Stimulated activated CD4-positive, alpha-beta T cell treated with anti-CD3 and anti-CD28 coated beads, TNF-alpha, amount 100 ng/mL, for 1 hour (primary cell): ENCODE measurements at regions not wholly inside any gene's neighbourhood (a gene's known extent, or its start where the extent isn't known, plus 50 kb on each side); places are given as distances from the start of the nearest gene placed in this dataset.
"Not testable (repeated sequence)": the region's sequence is repeated elsewhere in the genome, so short reads cannot be mapped to it uniquely, and the experiment has no call there.

Experiments
- DNase-seq, 3 donors: peaks; one replicate each; pipeline ENCODE4 v3.0.0-alpha.2; 2020; ENCODE audit warnings: low read depth in 3 of 3, low spot score in 1 of 3

- not testable (repeated sequence) for DNase-seq
Observed at GRCh38 chr3:14272959-14273560, 94.4 kb downstream of the LSM3 start.

- DNase-seq, result no peak
Observed at GRCh38 chr3:14273901-14274611, 95.4 kb downstream of the LSM3 start.

- no peak for DNase-seq
Observed at GRCh38 chr3:14274612-14274936, 96.0 kb downstream of the LSM3 start.

- no peak for DNase-seq
Observed at GRCh38 chr3:14274999-14275961, 96.7 kb downstream of the LSM3 start.

- no peak for DNase-seq
Observed at GRCh38 chr3:14275962-14276909, 97.6 kb downstream of the LSM3 start.

GRCh38 chr3:14277557-14277956 lies 98.9 kb downstream of the LSM3 start:
- no peak for DNase-seq

GRCh38 chr3:14278265-14278798 lies 99.7 kb downstream of the LSM3 start:
- no peak for DNase-seq

- no peak for DNase-seq
Observed at GRCh38 chr3:14278799-14279625, 100.4 kb downstream of the LSM3 start.

GRCh38 chr3:14279626-14280061 lies 101.0 kb downstream of the LSM3 start:
- no peak for DNase-seq

GRCh38 chr3:14280326-14280725 lies 101.7 kb downstream of the LSM3 start:
- no peak for DNase-seq

GRCh38 chr3:14281053-14281452 lies 102.4 kb downstream of the LSM3 start:
- DNase-seq, result no peak

GRCh38 chr3:14282001-14282705 lies 103.5 kb downstream of the LSM3 start:
- DNase-seq, result no peak

- no peak for DNase-seq
Observed at GRCh38 chr3:14282706-14283075, 104.1 kb downstream of the LSM3 start.

GRCh38 chr3:14283092-14283812 lies 104.6 kb downstream of the LSM3 start:
- DNase-seq, result no peak

- no peak for DNase-seq
Observed at GRCh38 chr3:14283813-14284438, 105.3 kb downstream of the LSM3 start.

GRCh38 chr3:14284694-14285547 lies 106.3 kb downstream of the LSM3 start:
- DNase-seq, result no peak

- no peak for DNase-seq
Observed at GRCh38 chr3:14285548-14285925, 106.9 kb downstream of the LSM3 start.
